ENCODE measurements at regions not wholly inside any gene's neighbourhood (a gene's known extent, or its start where the extent isn't known, plus 50 kb on each side); places are given as distances from the start of the nearest gene placed in this dataset.

DNA sequence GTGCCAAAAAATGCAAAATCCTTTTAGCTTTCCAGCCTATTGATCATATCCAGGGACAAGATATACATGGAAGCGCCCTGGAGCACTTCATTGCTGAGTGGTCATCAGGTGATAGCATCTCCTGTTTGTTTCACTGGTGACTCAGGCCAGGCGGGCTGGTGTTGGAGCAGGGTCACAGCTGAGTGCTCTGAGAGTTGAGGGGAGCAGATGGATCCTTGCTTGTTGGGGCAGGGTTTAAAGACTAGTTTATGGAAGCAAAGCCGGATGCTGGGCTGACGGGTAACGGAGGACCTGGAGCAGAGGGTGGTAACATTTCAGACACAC is 405.0 kb upstream of the TPM1 start:
- TF ChIP-seq, protein P1, sequence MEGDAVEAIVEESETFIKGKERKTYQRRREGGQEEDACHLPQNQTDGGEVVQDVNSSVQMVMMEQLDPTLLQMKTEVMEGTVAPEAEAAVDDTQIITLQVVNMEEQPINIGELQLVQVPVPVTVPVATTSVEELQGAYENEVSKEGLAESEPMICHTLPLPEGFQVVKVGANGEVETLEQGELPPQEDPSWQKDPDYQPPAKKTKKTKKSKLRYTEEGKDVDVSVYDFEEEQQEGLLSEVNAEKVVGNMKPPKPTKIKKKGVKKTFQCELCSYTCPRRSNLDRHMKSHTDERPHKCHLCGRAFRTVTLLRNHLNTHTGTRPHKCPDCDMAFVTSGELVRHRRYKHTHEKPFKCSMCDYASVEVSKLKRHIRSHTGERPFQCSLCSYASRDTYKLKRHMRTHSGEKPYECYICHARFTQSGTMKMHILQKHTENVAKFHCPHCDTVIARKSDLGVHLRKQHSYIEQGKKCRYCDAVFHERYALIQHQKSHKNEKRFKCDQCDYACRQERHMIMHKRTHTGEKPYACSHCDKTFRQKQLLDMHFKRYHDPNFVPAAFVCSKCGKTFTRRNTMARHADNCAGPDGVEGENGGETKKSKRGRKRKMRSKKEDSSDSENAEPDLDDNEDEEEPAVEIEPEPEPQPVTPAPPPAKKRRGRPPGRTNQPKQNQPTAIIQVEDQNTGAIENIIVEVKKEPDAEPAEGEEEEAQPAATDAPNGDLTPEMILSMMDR (conservative IDR thresholded peaks at IDR 0.05): no peak
- no peak overlapping the region for H3K4me3 Mint-ChIP-seq
- no peak overlapping the region for H3K4me3 ChIP-seq (ENCODE audit: low read length)
- H3K36me3 Mint-ChIP-seq (ENCODE audit: low read depth): no peaks in the 10 kb centered on the region
- H3K36me3 ChIP-seq (ENCODE audit: control insufficient read depth, insufficient read depth, low read length): no peaks in the 10 kb centered on the region
- H3K9ac ChIP-seq (ENCODE audit: extremely low read depth, low read length, poor library complexity, severe bottlenecking): no peak overlapping the region
- H3K27ac Mint-ChIP-seq: peak overlapping the region; percentile 16
- no peak overlapping the region for H3K27ac ChIP-seq (ENCODE audit: low read depth, low read length)
- 75 to 76% methylated on average over 5 of the region's 5 CpGs for WGBS, 2 experiments (ENCODE audit: insufficient coverage in 1 of 2, insufficient read length in 1 of 2)
- H3K27me3 ChIP-seq (ENCODE audit: control insufficient read depth, insufficient read depth, low read length, poor library complexity, severe bottlenecking): no peaks in the 10 kb centered on the region
- peaks cover 38% of the 10 kb centered on the region for H3K4me1 Mint-ChIP-seq
- no peaks in the 10 kb centered on the region for H3K9me3 Mint-ChIP-seq
- H3K9me3 ChIP-seq (ENCODE audit: control insufficient read depth, low read length): no peaks in the 10 kb centered on the region
- peaks cover 8% of the 10 kb centered on the region for H3K4me1 ChIP-seq (ENCODE audit: control insufficient read depth, insufficient read depth, low read length)
- no peak for DNase-seq
- H3K27me3 Mint-ChIP-seq (ENCODE audit: insufficient read depth): no peaks in the 10 kb centered on the region

DNA sequence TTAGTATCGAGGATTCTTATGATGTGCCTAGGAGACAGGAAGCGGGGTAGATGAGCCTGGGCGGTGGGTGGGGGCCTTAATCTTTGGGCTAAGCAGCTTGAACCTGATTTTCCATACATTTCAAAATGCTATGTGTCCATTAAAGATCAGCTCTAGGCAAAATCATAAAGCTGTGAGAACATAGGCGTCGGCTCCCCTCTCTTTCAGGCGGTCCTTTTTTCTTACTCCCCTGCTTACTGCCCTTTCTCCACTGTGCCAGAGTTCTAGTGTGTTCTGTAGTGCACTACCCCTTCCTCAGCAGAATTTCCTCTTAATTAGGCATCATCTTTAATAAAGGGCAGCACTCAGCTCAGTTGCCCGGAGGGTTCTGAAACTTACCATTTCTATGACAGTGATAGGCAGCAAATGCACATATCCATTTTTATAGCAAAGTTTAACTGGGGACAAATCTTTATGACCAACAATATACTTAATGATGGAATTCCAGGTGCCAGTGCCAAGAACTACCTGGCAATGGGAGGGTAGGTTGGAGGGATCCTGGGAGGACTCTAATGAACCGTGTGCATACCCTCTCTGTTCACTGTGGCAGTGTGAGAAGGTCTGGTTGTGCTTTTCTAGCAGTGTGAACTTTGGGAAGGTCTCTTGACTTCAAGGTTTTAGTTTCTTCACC is 404.5 kb upstream of the TPM1 start:
- Mint-ChIP-seq H3K36me3 (ENCODE audit: low read depth) (no peaks in the 10 kb centered on the region), H3K27ac (peak overlapping the region; percentile 16), H3K9me3 (no peaks in the 10 kb centered on the region), H3K4me3 (no peak overlapping the region), H3K4me1 (peaks cover 38% of the 10 kb centered on the region), H3K27me3 (ENCODE audit: insufficient read depth) (no peaks in the 10 kb centered on the region)
- H3K27me3 ChIP-seq (ENCODE audit: control insufficient read depth, insufficient read depth, low read length, poor library complexity, severe bottlenecking): no peaks in the 10 kb centered on the region
- TF ChIP-seq, protein P1 (conservative IDR thresholded peaks at IDR 0.05): no peak
- H3K4me3 ChIP-seq (ENCODE audit: low read length): no peak overlapping the region
- H3K36me3 ChIP-seq (ENCODE audit: control insufficient read depth, insufficient read depth, low read length): no peaks in the 10 kb centered on the region
- DNase-seq: no peak
- WGBS, 2 experiments (ENCODE audit: insufficient coverage in 1 of 2, insufficient read length in 1 of 2): 85 to 95% methylated on average over 7 to 8 of the region's 8 CpGs
- H3K27ac ChIP-seq (ENCODE audit: low read depth, low read length): no peak overlapping the region
- H3K9me3 ChIP-seq (ENCODE audit: control insufficient read depth, low read length): no peaks in the 10 kb centered on the region
- H3K9ac ChIP-seq (ENCODE audit: extremely low read depth, low read length, poor library complexity, severe bottlenecking): no peak overlapping the region
- peaks cover 8% of the 10 kb centered on the region for H3K4me1 ChIP-seq (ENCODE audit: control insufficient read depth, insufficient read depth, low read length)

DNA sequence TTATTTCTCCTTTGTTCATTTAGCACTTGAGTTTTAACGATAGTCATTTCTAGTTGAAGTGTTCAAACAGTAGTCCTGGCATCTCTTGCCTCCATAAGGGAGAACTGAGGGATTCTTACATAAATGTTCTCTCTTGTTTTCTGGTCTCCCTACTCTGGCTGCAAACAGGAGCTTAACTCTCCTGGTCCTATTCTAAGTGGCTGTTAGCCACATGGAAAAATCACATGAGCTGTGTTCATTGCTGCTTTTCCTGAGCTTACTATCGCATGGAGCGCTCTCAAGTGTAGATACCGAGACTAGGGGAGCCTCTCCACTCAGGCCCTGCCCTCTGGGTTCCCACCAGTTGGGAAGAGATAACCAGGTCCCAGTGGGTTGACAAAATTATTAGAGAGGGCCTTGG is 403.1 kb upstream of the TPM1 start:
- peaks cover 48% of the 10 kb centered on the region for H3K4me1 Mint-ChIP-seq
- no peak overlapping the region for H3K4me3 ChIP-seq (ENCODE audit: low read length)
- no peaks in the 10 kb centered on the region for H3K9me3 Mint-ChIP-seq
- no peaks in the 10 kb centered on the region for H3K36me3 ChIP-seq (ENCODE audit: control insufficient read depth, insufficient read depth, low read length)
- no peaks in the 10 kb centered on the region for H3K27me3 Mint-ChIP-seq (ENCODE audit: insufficient read depth)
- no peaks in the 10 kb centered on the region for H3K9me3 ChIP-seq (ENCODE audit: control insufficient read depth, low read length)
- no peak overlapping the region for H3K4me3 Mint-ChIP-seq
- H3K27ac ChIP-seq (ENCODE audit: low read depth, low read length): no peak overlapping the region
- no peaks in the 10 kb centered on the region for H3K27me3 ChIP-seq (ENCODE audit: control insufficient read depth, insufficient read depth, low read length, poor library complexity, severe bottlenecking)
- no peaks in the 10 kb centered on the region for H3K36me3 Mint-ChIP-seq (ENCODE audit: low read depth)
- H3K4me1 ChIP-seq (ENCODE audit: control insufficient read depth, insufficient read depth, low read length): peaks cover 8% of the 10 kb centered on the region
- H3K27ac Mint-ChIP-seq: no peak overlapping the region
- WGBS, 2 experiments (ENCODE audit: insufficient coverage in 1 of 2, insufficient read length in 1 of 2): 89 to 100% methylated on average over 3 to 4 of the region's 4 CpGs
- DNase-seq: no peak
- TF ChIP-seq, protein P1 (conservative IDR thresholded peaks at IDR 0.05): no peak
- no peak overlapping the region for H3K9ac ChIP-seq (ENCODE audit: extremely low read depth, low read length, poor library complexity, severe bottlenecking)

Data from endodermal cell (in vitro differentiated cells).